ENCODE measurements at regions not wholly inside any gene's neighbourhood (a gene's known extent, or its start where the extent isn't known, plus 50 kb on each side); places are given as distances from the start of the nearest gene placed in this dataset.

GRCh38 chr6:104639668-104640067 lies 220.1 kb downstream of the HACE1 start:
- peak; percentile 87 for FAIRE-seq
- no peak for DNase-seq (ENCODE audit: insufficient read length)
- TF ChIP-seq TAF1 (IDR thresholded peaks at IDR 0.05; ENCODE audit: borderline replicate concordance, low read depth, low read length), result no peak
- no peak for TF ChIP-seq POLR2A (IDR thresholded peaks at IDR 0.05; ENCODE audit: low read depth, low read length)
- TF ChIP-seq POLR2AphosphoS5 (IDR thresholded peaks at IDR 0.05; ENCODE audit: low read depth, low read length), result no peak

GRCh38 chr6:104638841-104639290 lies 220.9 kb downstream of the HACE1 start:
- FAIRE-seq (no peak), DNase-seq (ENCODE audit: insufficient read length) (no peak)
- no peak for TF ChIP-seq TAF1 (IDR thresholded peaks at IDR 0.05; ENCODE audit: borderline replicate concordance, low read depth, low read length)
- no peak for TF ChIP-seq POLR2A (IDR thresholded peaks at IDR 0.05; ENCODE audit: low read depth, low read length)
- TF ChIP-seq POLR2AphosphoS5 (IDR thresholded peaks at IDR 0.05; ENCODE audit: low read depth, low read length), result no peak

DNA sequence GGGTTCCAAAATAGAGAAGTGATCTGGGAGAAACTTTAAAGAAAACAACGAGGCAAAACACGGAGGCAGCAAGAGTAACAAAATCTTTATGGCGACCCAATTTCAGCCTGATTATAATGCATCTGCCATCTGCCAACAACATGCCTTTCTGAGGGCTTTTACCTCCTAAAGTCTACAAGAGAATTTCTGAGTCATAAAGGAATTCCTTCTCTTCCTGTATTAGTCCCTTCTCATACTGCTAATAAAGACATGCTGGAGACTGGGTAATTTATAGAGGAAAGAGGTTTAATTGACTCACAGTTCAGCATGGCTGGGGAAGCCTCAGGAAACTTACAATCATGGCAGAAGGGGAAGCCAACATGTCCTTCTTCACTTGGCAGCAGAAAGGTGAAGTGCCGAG lies 226.6 kb downstream of the HACE1 start:
- TF ChIP-seq POLR2A (IDR thresholded peaks at IDR 0.05; ENCODE audit: low read depth, low read length) (no peak), TAF1 (IDR thresholded peaks at IDR 0.05; ENCODE audit: borderline replicate concordance, low read depth, low read length) (no peak), POLR2AphosphoS5 (IDR thresholded peaks at IDR 0.05; ENCODE audit: low read depth, low read length) (no peak)
- DNase-seq (ENCODE audit: insufficient read length), result no peak
- no peak for FAIRE-seq

GRCh38 chr6:104632588-104632987 lies 227.1 kb downstream of the HACE1 start:
- no peak for TF ChIP-seq POLR2A (IDR thresholded peaks at IDR 0.05; ENCODE audit: low read depth, low read length)
- TF ChIP-seq TAF1 (IDR thresholded peaks at IDR 0.05; ENCODE audit: borderline replicate concordance, low read depth, low read length), result no peak
- TF ChIP-seq POLR2AphosphoS5 (IDR thresholded peaks at IDR 0.05; ENCODE audit: low read depth, low read length), result no peak
- FAIRE-seq (no peak), DNase-seq (ENCODE audit: insufficient read length) (no peak)

DNA sequence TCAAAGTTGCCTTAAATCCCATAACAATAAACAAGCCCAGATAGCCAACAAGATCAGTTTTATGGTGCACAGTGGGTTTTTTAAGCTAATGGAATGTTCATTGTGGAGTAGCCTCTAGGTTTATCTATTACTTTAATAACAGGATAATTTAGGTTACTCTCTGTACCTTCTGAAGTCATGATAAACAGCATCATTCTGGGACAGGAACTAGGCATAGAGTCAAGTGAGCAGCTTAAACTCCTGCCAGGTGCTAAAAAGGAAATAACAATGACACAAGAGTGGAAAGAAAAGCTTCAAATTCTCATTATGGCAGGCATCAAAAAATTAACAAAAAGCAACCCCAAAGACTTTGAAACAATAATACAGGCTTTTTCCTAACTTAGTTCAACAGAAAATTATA lies 228.8 kb downstream of the HACE1 start:
- no peak for TF ChIP-seq TAF1 (IDR thresholded peaks at IDR 0.05; ENCODE audit: borderline replicate concordance, low read depth, low read length)
- TF ChIP-seq POLR2A (IDR thresholded peaks at IDR 0.05; ENCODE audit: low read depth, low read length), result no peak
- TF ChIP-seq POLR2AphosphoS5 (IDR thresholded peaks at IDR 0.05; ENCODE audit: low read depth, low read length), result no peak
- DNase-seq (ENCODE audit: insufficient read length), result no peak
- no peak for FAIRE-seq

GRCh38 chr6:104630522-104630921 lies 229.2 kb downstream of the HACE1 start:
- TF ChIP-seq POLR2A (IDR thresholded peaks at IDR 0.05; ENCODE audit: low read depth, low read length) (no peak), POLR2AphosphoS5 (IDR thresholded peaks at IDR 0.05; ENCODE audit: low read depth, low read length) (no peak), TAF1 (IDR thresholded peaks at IDR 0.05; ENCODE audit: borderline replicate concordance, low read depth, low read length) (no peak)
- DNase-seq (ENCODE audit: insufficient read length) (no peak), FAIRE-seq (no peak)

DNA sequence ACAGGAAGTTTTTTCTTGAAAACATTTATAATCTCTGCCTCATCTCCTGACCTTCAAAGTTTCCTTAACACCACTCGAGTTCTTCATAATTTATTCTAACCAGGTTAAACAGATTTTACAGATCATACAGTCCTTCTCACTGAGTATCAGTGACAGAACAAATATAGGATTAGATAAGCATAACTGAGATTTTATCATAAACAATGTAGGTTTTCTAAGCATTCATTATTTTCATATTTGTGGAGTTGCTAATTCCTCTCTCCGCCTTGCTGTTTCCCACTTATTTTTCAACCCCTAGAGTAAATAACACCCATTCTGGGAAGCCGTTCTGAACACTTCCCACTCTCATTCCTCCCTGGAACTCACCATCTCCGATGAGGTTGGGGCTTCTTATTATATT lies 229.9 kb downstream of the HACE1 start:
- FAIRE-seq (no peak), DNase-seq (ENCODE audit: insufficient read length) (no peak)
- no peak for TF ChIP-seq TAF1 (IDR thresholded peaks at IDR 0.05; ENCODE audit: borderline replicate concordance, low read depth, low read length)
- TF ChIP-seq POLR2AphosphoS5 (IDR thresholded peaks at IDR 0.05; ENCODE audit: low read depth, low read length), result no peak
- no peak for TF ChIP-seq POLR2A (IDR thresholded peaks at IDR 0.05; ENCODE audit: low read depth, low read length)

GRCh38 chr6:104625536-104625935 lies 234.2 kb downstream of the HACE1 start:
- FAIRE-seq, result no peak
- no peak for DNase-seq (ENCODE audit: insufficient read length)

GRCh38 chr6:104623052-104623690 lies 236.5 kb downstream of the HACE1 start:
- TF ChIP-seq TAF1 (IDR thresholded peaks at IDR 0.05; ENCODE audit: borderline replicate concordance, low read depth, low read length) (no peak), POLR2A (IDR thresholded peaks at IDR 0.05; ENCODE audit: low read depth, low read length) (no peak), POLR2AphosphoS5 (IDR thresholded peaks at IDR 0.05; ENCODE audit: low read depth, low read length) (no peak)
- FAIRE-seq, result no peak

More at GRCh38 chr6:104625536-104625935, 234.2 kb downstream of the HACE1 start:
- TF ChIP-seq POLR2AphosphoS5 (IDR thresholded peaks at IDR 0.05; ENCODE audit: low read depth, low read length), result no peak
- no peak for TF ChIP-seq TAF1 (IDR thresholded peaks at IDR 0.05; ENCODE audit: borderline replicate concordance, low read depth, low read length)

DNA sequence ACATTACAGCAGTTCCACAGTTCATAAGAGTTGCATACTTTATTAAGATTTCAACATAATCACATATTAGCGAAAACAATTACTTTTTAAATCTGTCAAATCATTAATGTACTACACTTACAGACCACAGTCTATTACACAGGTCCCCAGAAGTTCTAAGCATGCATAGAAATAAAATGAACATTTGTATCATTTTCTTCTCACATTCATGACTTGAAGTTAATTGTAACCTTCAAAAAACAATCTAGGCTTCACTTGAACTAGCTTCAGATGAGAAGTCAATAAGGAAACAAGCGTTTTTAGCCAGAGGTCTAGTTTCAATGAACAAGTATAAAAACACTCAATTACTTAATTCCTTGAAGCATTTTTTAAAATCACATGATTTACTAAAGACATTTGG lies 238.3 kb downstream of the HACE1 start:
- TF ChIP-seq POLR2AphosphoS5 (IDR thresholded peaks at IDR 0.05; ENCODE audit: low read depth, low read length) (no peak), TAF1 (IDR thresholded peaks at IDR 0.05; ENCODE audit: borderline replicate concordance, low read depth, low read length) (no peak), POLR2A (IDR thresholded peaks at IDR 0.05; ENCODE audit: low read depth, low read length) (no peak)
- no peak for FAIRE-seq

More at GRCh38 chr6:104623052-104623690, 236.5 kb downstream of the HACE1 start:
- no peak for DNase-seq (ENCODE audit: insufficient read length)

GRCh38 chr6:104617591-104617990 lies 242.1 kb downstream of the HACE1 start:
- TF ChIP-seq POLR2AphosphoS5 (IDR thresholded peaks at IDR 0.05; ENCODE audit: low read depth, low read length) (no peak), POLR2A (IDR thresholded peaks at IDR 0.05; ENCODE audit: low read depth, low read length) (no peak), TAF1 (IDR thresholded peaks at IDR 0.05; ENCODE audit: borderline replicate concordance, low read depth, low read length) (no peak)
- FAIRE-seq (no peak), DNase-seq (ENCODE audit: insufficient read length) (no peak)

More for the DNA sequence above, 238.3 kb downstream of the HACE1 start:
- DNase-seq (ENCODE audit: insufficient read length), result no peak

GRCh38 chr6:104614394-104614793 lies 245.3 kb downstream of the HACE1 start:
- no peak for TF ChIP-seq POLR2AphosphoS5 (IDR thresholded peaks at IDR 0.05; ENCODE audit: low read depth, low read length)
- no peak for TF ChIP-seq TAF1 (IDR thresholded peaks at IDR 0.05; ENCODE audit: borderline replicate concordance, low read depth, low read length)
- TF ChIP-seq POLR2A (IDR thresholded peaks at IDR 0.05; ENCODE audit: low read depth, low read length), result no peak
- DNase-seq (ENCODE audit: insufficient read length) (no peak), FAIRE-seq (no peak)

All from GM12892 (cell line).